Gastroesophageal sphincter (tissue), 4 donors: ENCODE measurements at regions not wholly inside any gene's neighbourhood (a gene's known extent, or its start where the extent isn't known, plus 50 kb on each side); places are given as distances from the start of the nearest gene placed in this dataset.

Source experiments
- ATAC-seq: fragments of 150-250 bp; one replicate; pipeline ENCODE4 v1.9.1; 2016; ENCODE audit warnings: mild to moderate bottlenecking, moderate library complexity
- H3K27ac ChIP-seq, 4 donors: fragments of 200-600 bp; sonication (generic) in 3 of 4; 1 replicate in 3 of 4; 2 replicates in 1 of 4; pipeline ENCODE4 v1.5.1; 2016 to 2019
- H3K27me3 ChIP-seq: fragments of 200-600 bp; sonication (generic); one replicate; pipeline ENCODE4 v1.5.1; 2019
- H3K36me3 ChIP-seq, 2 donors: fragments of 200-600 bp; sonication (generic); one replicate each; pipeline ENCODE4 v1.5.1; 2019; ENCODE audit warnings: control low read depth in 1 of 2
- H3K4me1 ChIP-seq, 3 donors: fragments of 200-600 bp; sonication (generic); 1 replicate in 2 of 3; 2 replicates in 1 of 3; pipeline ENCODE4 v1.5.1; 2016 to 2019; ENCODE audit warnings: control low read depth in 2 of 3
- H3K4me3 ChIP-seq, 2 donors: fragments of 200-600 bp; sonication (generic); one replicate each; pipeline ENCODE4 v1.5.1; 2019; ENCODE audit warnings: mild to moderate bottlenecking in 1 of 2, moderate library complexity in 1 of 2
- H3K9me3 ChIP-seq, 3 donors: fragments of 200-600 bp; sonication (generic); one replicate each; pipeline ENCODE4 v1.5.1; 2017 to 2019; ENCODE audit warnings: control low read depth in 2 of 3
- CTCF ChIP-seq, 4 experiments: fragments of 200-600 bp in 2 of 4; fragments of 450-650 bp in 2 of 4; sonication (generic) in 1 of 4; IDR thresholded peaks; one replicate each; pipeline ENCODE4 v1.5.1; 2017 to 2019; ENCODE audit warnings: antibody characterized with exemption in 4 of 4, mild to moderate bottlenecking in 2 of 4, moderate library complexity in 2 of 4
- EP300 ChIP-seq: sonication (generic); formaldehyde crosslinking; IDR thresholded peaks from one replicate; pipeline ENCODE4 v1.6.1; 2017; ENCODE audit warnings: antibody characterized with exemption, mild to moderate bottlenecking
- POLR2A ChIP-seq, 2 donors: fragments of 450-650 bp; IDR thresholded peaks; one replicate each; pipeline ENCODE4 v1.6.1; 2017; ENCODE audit warnings: antibody characterized with exemption in 2 of 2, mild to moderate bottlenecking in 2 of 2, moderate library complexity in 1 of 2
- POLR2AphosphoS5 ChIP-seq: sonication (generic); formaldehyde crosslinking; IDR thresholded peaks from one replicate; pipeline ENCODE4 v1.6.1; 2017; ENCODE audit warnings: antibody characterized with exemption
- WGBS, 2 donors: methylation state at CpG; one replicate each; pipeline ENCODE4 v1.1.5; 2018; ENCODE audit warnings: low coverage in 1 of 2; 5-methylcytosine and 5-hydroxymethylcytosine counted together

DNA sequence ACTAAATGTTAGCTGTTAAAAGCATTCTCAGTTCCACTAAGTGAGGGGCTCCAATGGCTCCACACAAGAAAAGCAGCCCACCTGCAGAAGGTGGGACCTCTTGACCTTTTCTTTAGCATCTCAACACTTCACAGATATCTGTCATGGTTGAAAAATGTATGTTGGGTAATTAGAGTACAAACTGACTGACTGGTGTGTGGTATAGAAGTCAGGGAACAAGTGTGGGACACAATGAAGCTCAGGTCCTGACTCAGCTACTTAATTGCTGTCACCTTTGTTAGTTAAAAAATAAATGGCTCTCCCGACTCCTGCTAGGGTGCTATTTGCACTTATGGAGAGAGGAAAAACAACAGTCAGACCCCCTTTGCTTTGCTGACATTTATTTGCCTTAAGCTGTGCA lies 299.0 kb downstream of the TTC6 start:
- TF ChIP-seq POLR2A (IDR thresholded peaks at IDR 0.05) = no peak
- Histone ChIP-seq H3K4me1 (peaks cover 0 to 3% (median 0%) of the 10 kb centered on the region in 3 donors), H3K27ac (no peak overlapping the region), H3K9me3 (no peaks in the 10 kb centered on the region), H3K27me3 (peaks cover 3% of the 10 kb centered on the region), H3K4me3 (no peak overlapping the region), H3K36me3 (no peaks in the 10 kb centered on the region)
- no peak for ATAC-seq
- 50 to 70% methylated on average over 1 of the region's 1 CpG for WGBS, 2 donors

GRCh38 chr14:37899365-37899764 lies 303.9 kb downstream of the TTC6 start:
- Histone ChIP-seq H3K4me3 (no peak overlapping the region), H3K4me1 (peaks cover 0 to 6% (median 0%) of the 10 kb centered on the region in 3 donors), H3K27me3 (peaks cover 8% of the 10 kb centered on the region), H3K9me3 (no peaks in the 10 kb centered on the region), H3K36me3 (no peaks in the 10 kb centered on the region), H3K27ac (no peak overlapping the region)
- 80 to 89% methylated on average over 3 of the region's 4 CpGs for WGBS, 2 donors
- no peak for TF ChIP-seq CTCF (IDR thresholded peaks at IDR 0.05)
- no peak for TF ChIP-seq EP300
- TF ChIP-seq POLR2AphosphoS5 = no peak
- no peak for TF ChIP-seq POLR2A (IDR thresholded peaks at IDR 0.05)
- no peak for ATAC-seq

DNA sequence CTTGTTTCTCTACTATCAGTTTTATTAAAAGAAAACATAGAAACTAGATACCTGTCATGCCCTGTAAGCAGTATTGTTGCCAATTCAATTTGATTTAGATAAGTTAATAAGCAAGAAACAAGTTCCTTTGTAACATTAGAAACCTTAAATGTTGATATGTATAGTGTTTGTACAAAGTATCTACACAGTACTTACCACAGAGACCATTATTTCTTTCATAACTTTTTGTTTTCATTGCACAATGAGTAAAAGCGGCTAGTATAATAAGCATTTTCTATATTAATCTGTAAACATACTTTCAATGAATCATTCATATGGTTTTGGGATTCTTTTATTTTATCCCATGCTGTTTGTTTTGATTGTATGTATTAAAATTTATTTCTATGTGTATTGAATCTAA lies 305.1 kb downstream of the TTC6 start:
- TF ChIP-seq CTCF (IDR thresholded peaks at IDR 0.05) = no peak
- TF ChIP-seq EP300 = no peak
- no peak for TF ChIP-seq POLR2A (IDR thresholded peaks at IDR 0.05)
- no peak for TF ChIP-seq POLR2AphosphoS5
- Histone ChIP-seq H3K27ac (no peak overlapping the region), H3K36me3 (no peaks in the 10 kb centered on the region), H3K4me3 (no peak overlapping the region), H3K27me3 (peaks cover 8% of the 10 kb centered on the region), H3K4me1 (peaks cover 0 to 6% (median 0%) of the 10 kb centered on the region in 3 donors), H3K9me3 (no peaks in the 10 kb centered on the region)
- no peak for ATAC-seq
- WGBS, 2 donors = 50 to 90% methylated on average over 1 of the region's 1 CpG

GRCh38 chr14:37901978-37902377 lies 305.7 kb upstream of the SSTR1 start:
- H3K27ac ChIP-seq = peak overlapping the region in 1 of 4 donors; percentile 50
- no peak overlapping the region for H3K4me3 ChIP-seq
- no peaks in the 10 kb centered on the region for H3K9me3 ChIP-seq
- no peaks in the 10 kb centered on the region for H3K36me3 ChIP-seq
- peaks cover 8% of the 10 kb centered on the region for H3K27me3 ChIP-seq
- no peak for TF ChIP-seq POLR2AphosphoS5
- no peak for TF ChIP-seq POLR2A (IDR thresholded peaks at IDR 0.05)
- no peak for TF ChIP-seq CTCF (IDR thresholded peaks at IDR 0.05)
- TF ChIP-seq EP300 = no peak
- ATAC-seq = peak; percentile 85
- 30 to 54% methylated on average over 2 to 5 of the region's 6 CpGs for WGBS, 2 donors
- peaks cover 0 to 6% (median 0%) of the 10 kb centered on the region in 3 donors for H3K4me1 ChIP-seq

GRCh38 chr14:37903343-37904191 lies 304.1 kb upstream of the SSTR1 start:
- no peak for ATAC-seq
- Histone ChIP-seq H3K4me1 (peaks cover 0 to 6% (median 0%) of the 10 kb centered on the region in 3 donors), H3K4me3 (no peak overlapping the region), H3K9me3 (no peaks in the 10 kb centered on the region), H3K27ac (no peak overlapping the region), H3K36me3 (no peaks in the 10 kb centered on the region), H3K27me3 (peaks cover 8% of the 10 kb centered on the region)
- TF ChIP-seq CTCF (IDR thresholded peaks at IDR 0.05) (peak; percentile 31 to 55 (median 48)), POLR2AphosphoS5 (no peak), POLR2A (IDR thresholded peaks at IDR 0.05) (no peak), EP300 (no peak)
- 21 to 24% methylated on average over 10 of the region's 10 CpGs for WGBS, 2 donors
